ENCODE measurements at regions not wholly inside any gene's neighbourhood (a gene's known extent, or its start where the extent isn't known, plus 50 kb on each side); places are given as distances from the start of the nearest gene placed in this dataset.

DNA sequence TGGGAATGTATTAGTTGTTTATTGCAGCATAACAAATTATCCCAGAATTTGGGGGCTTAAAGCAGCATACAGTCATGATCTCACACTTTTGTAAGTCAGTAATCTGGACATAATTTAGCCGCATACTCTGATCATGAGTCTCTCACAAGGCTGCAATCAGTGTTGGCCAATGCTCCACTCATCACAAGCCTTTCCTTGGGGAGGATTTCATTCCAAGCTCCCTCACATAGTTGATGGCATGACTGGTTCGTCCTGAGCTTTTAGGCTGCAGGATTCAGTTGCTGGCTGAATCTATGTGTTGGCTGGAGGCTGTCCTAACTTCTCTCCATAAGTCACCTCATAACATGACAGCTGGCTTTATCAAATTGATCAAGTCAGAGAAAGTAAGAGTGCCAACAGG, 1568.6 kb upstream of the PCDH7 start:
- TF ChIP-seq CTCF (IDR thresholded peaks at IDR 0.05) (no peak), POLR2A (IDR thresholded peaks at IDR 0.05) (no peak)
